GM21825 (cell line): ENCODE measurements at regions not wholly inside any gene's neighbourhood (a gene's known extent, or its start where the extent isn't known, plus 50 kb on each side); places are given as distances from the start of the nearest gene placed in this dataset.

Source experiments
- ATAC-seq: cut with Tn5 transposase; IDR thresholded peaks from one replicate; pipeline ENCODE4 v1.9.1; 2021; ENCODE audit warnings: mild to moderate bottlenecking, moderate library complexity; ENCODE audit not compliant: unreplicated experiment

GRCh38 chr21:41671859-41672542 is 94.9 kb downstream of the RIPK4 start:
- ATAC-seq: no peak

- ATAC-seq: no peak
Measured at GRCh38 chr21:41671212-41671762, 95.6 kb downstream of the RIPK4 start.

- no peak for ATAC-seq
Measured at GRCh38 chr21:41670056-41670805, 96.6 kb downstream of the RIPK4 start.

- no peak for ATAC-seq
Measured at GRCh38 chr21:41669533-41669830, 97.4 kb downstream of the RIPK4 start.

- no peak for ATAC-seq
Measured at GRCh38 chr21:41668686-41669532, 97.9 kb downstream of the RIPK4 start.

- no peak for ATAC-seq
Measured at GRCh38 chr21:41668051-41668541, 98.8 kb downstream of the RIPK4 start.

GRCh38 chr21:41667136-41667535 is 99.7 kb downstream of the RIPK4 start:
- ATAC-seq: no peak

GRCh38 chr21:41666641-41667081 is 100.2 kb downstream of the RIPK4 start:
- no peak for ATAC-seq

- ATAC-seq: no peak
Measured at GRCh38 chr21:41665766-41666595, 100.9 kb downstream of the RIPK4 start.

GRCh38 chr21:41664881-41665765 is 101.7 kb downstream of the RIPK4 start:
- ATAC-seq: no peak

- ATAC-seq: no peak
Measured at GRCh38 chr21:41663805-41664788, 102.8 kb downstream of the RIPK4 start.

- ATAC-seq: no peak
Measured at GRCh38 chr21:41662761-41663160, 104.1 kb downstream of the RIPK4 start.

- ATAC-seq: no peak
Measured at GRCh38 chr21:41662161-41662560, 104.7 kb downstream of the RIPK4 start.

- no peak for ATAC-seq
Measured at GRCh38 chr21:41660748-41661147, 106.1 kb downstream of the RIPK4 start.

- no peak for ATAC-seq
Measured at GRCh38 chr21:41659791-41660560, 106.9 kb downstream of the RIPK4 start.

GRCh38 chr21:41656946-41657525 is 109.8 kb downstream of the RIPK4 start:
- ATAC-seq: no peak

- ATAC-seq: no peak
Measured at GRCh38 chr21:41655259-41655658, 111.6 kb downstream of the RIPK4 start.
